ENCODE measurements at regions not wholly inside any gene's neighbourhood (a gene's known extent, or its start where the extent isn't known, plus 50 kb on each side); places are given as distances from the start of the nearest gene placed in this dataset.

GRCh38 chr6:104301951-104302350, 557.8 kb downstream of the HACE1 start:
- no peak for ATAC-seq
- DNase-seq: no peak
- intact Hi-C loops (cut with DNase I, micrococcal nuclease): no loop called here
- H3K4me3 ChIP-seq: no peak overlapping the region
- no peaks in the 10 kb centered on the region for H3K36me3 ChIP-seq (ENCODE audit: low read depth)
- no peaks in the 10 kb centered on the region for H3K4me1 ChIP-seq (ENCODE audit: low read depth)
- TF ChIP-seq CTCF (IDR thresholded peaks at IDR 0.05): no peak
- no peaks in the 10 kb centered on the region for H3K9me3 ChIP-seq

GRCh38 chr6:104286641-104287040, 573.1 kb downstream of the HACE1 start:
- ATAC-seq (no peak), DNase-seq (no peak)
- intact Hi-C loops (cut with DNase I, micrococcal nuclease): no loop called here
- H3K4me3 ChIP-seq: no peak overlapping the region
- no peaks in the 10 kb centered on the region for H3K4me1 ChIP-seq (ENCODE audit: low read depth)
- no peaks in the 10 kb centered on the region for H3K9me3 ChIP-seq
- TF ChIP-seq CTCF (IDR thresholded peaks at IDR 0.05): no peak
- no peaks in the 10 kb centered on the region for H3K36me3 ChIP-seq (ENCODE audit: low read depth)

- no peaks in the 10 kb centered on the region for H3K4me1 ChIP-seq (ENCODE audit: low read depth)
- TF ChIP-seq CTCF (IDR thresholded peaks at IDR 0.05): no peak
- H3K4me3 ChIP-seq: no peak overlapping the region
- no peaks in the 10 kb centered on the region for H3K9me3 ChIP-seq
- H3K36me3 ChIP-seq (ENCODE audit: low read depth): no peaks in the 10 kb centered on the region
- no peak for DNase-seq
- ATAC-seq: no peak
- intact Hi-C loops (cut with DNase I, micrococcal nuclease): no loop called here
Measured at GRCh38 chr6:104284872-104285271, 574.8 kb downstream of the HACE1 start.

DNA sequence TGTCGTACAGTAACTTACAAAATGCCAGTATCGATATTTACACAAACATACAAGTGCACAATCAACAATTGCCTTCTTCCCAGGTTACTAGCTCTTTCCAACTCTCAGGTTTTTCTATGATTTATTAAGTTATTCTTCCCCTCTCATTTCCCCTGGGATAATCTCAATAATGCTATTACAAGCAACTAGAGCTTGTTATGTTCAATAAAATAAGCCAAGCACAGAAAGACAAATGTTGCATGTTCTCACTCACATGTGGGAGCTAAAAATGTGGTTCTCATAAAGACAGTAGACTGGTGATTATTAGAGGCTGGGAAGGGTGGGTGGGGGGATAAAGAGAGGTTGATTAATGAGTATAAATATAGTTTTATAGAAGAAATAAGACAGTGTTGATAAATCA, 577.1 kb downstream of the HACE1 start:
- no peak for TF ChIP-seq CTCF (IDR thresholded peaks at IDR 0.05)
- Histone ChIP-seq H3K4me1 (ENCODE audit: low read depth) (no peaks in the 10 kb centered on the region), H3K9me3 (no peaks in the 10 kb centered on the region), H3K4me3 (no peak overlapping the region), H3K36me3 (ENCODE audit: low read depth) (no peaks in the 10 kb centered on the region)
- ATAC-seq (no peak), DNase-seq (no peak)
- intact Hi-C loops (cut with DNase I, micrococcal nuclease): no loop called here

DNA sequence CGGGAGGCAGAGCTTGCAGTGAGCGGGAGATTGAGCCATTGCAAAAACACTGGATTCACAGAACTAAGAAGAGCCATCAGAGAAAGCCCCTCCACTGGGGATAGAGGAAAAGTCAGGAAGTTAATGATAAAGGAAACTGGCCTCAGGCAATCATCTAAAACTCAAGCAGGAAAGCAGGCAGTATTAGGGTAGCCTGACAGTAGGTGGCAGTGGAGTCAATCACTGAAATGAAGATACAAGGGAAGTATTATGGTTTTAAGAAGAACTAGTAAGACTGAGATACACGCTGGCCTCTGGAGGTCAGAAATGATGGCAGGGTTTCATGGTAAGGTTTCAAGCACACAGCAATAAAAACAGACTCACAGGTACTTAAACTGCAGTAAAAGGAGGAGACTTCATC, 578.3 kb downstream of the HACE1 start:
- TF ChIP-seq CTCF (IDR thresholded peaks at IDR 0.05): no peak
- intact Hi-C loops (cut with DNase I, micrococcal nuclease): no loop called here
- Histone ChIP-seq H3K36me3 (ENCODE audit: low read depth) (no peaks in the 10 kb centered on the region), H3K4me3 (no peak overlapping the region), H3K9me3 (no peaks in the 10 kb centered on the region), H3K4me1 (ENCODE audit: low read depth) (no peaks in the 10 kb centered on the region)
- DNase-seq (peak in 1 of 3 donors; percentile 19), ATAC-seq (no peak)

- no peak for TF ChIP-seq CTCF (IDR thresholded peaks at IDR 0.05)
- DNase-seq (no peak), ATAC-seq (no peak)
- no peaks in the 10 kb centered on the region for H3K36me3 ChIP-seq (ENCODE audit: low read depth)
- intact Hi-C loops (cut with DNase I, micrococcal nuclease): no loop called here
- no peaks in the 10 kb centered on the region for H3K9me3 ChIP-seq
- H3K4me3 ChIP-seq: no peak overlapping the region
- H3K4me1 ChIP-seq (ENCODE audit: low read depth): no peaks in the 10 kb centered on the region
Measured at GRCh38 chr6:104268389-104268788, 591.3 kb downstream of the HACE1 start.

Data from mucosa of descending colon (tissue), 3 donors.